ENCODE measurements at regions not wholly inside any gene's neighbourhood (a gene's known extent, or its start where the extent isn't known, plus 50 kb on each side); places are given as distances from the start of the nearest gene placed in this dataset.

- intact Hi-C loops (cut with micrococcal nuclease; ENCODE audit: unreplicated experiment) = loop anchor here (10.0 kb wide), 1 partner anchor 297 kb away; no protein-coding TSS in a partner anchor
- Histone ChIP-seq H3K9me3 (no peaks in the 10 kb centered on the region), H3K4me3 (ENCODE audit: low read depth, low read length) (no peak overlapping the region), H3K36me3 (ENCODE audit: control insufficient read depth, insufficient read depth, low read length) (no peaks in the 10 kb centered on the region), H3K27me3 (replicated peaks; ENCODE audit: control insufficient read depth, insufficient read depth, low read length) (no peaks in the 10 kb centered on the region), H3K4me1 (0 out of 2 replicates have a peak, but pooled peaks cover 8% of the 10 kb centered on the region)
- POLR2A ChIA-PET = no interaction called here
- peaks cover 5% of the 10 kb centered on the region for H3K4me1 Mint-ChIP-seq (ENCODE audit: low read depth, unreplicated experiment)
- no peaks in the 10 kb centered on the region for H3K27me3 Mint-ChIP-seq (ENCODE audit: insufficient read depth, unreplicated experiment)
- H3K27ac Mint-ChIP-seq (ENCODE audit: unreplicated experiment) = no peak overlapping the region
- BruUV-seq (replicated peaks) = no TSS peak
- CTCF ChIA-PET = no interaction called here
- no peaks in the 10 kb centered on the region for H3K9me3 Mint-ChIP-seq (ENCODE audit: unreplicated experiment)
- no peak for DNase-seq
- no peaks in the 10 kb centered on the region for H3K36me3 Mint-ChIP-seq (ENCODE audit: insufficient read depth, unreplicated experiment)
- H3K4me3 Mint-ChIP-seq (ENCODE audit: unreplicated experiment) = no peak overlapping the region
- TF ChIP-seq CTCF (IDR thresholded peaks at IDR 0.05; ENCODE audit: insufficient read depth in 1 of 2, low read depth in 1 of 2, low read length in 1 of 2, severe bottlenecking in 1 of 2, unreplicated experiment in 1 of 2) = no peak
These were observed 82.8 kb upstream of the C7orf33 start for GRCh38 chr7:148507787-148508186.

- Histone ChIP-seq H3K27me3 (replicated peaks; ENCODE audit: control insufficient read depth, insufficient read depth, low read length) (no peaks in the 10 kb centered on the region), H3K36me3 (ENCODE audit: control insufficient read depth, insufficient read depth, low read length) (no peaks in the 10 kb centered on the region), H3K4me3 (ENCODE audit: low read depth, low read length) (no peak overlapping the region), H3K4me1 (peaks cover 16% of the 10 kb centered on the region; the same call in 1 of the 2 replicates), H3K9me3 (no peaks in the 10 kb centered on the region)
- intact Hi-C loops (cut with micrococcal nuclease; ENCODE audit: unreplicated experiment) = no loop called here
- H3K9me3 Mint-ChIP-seq (ENCODE audit: unreplicated experiment) = no peaks in the 10 kb centered on the region
- no peak overlapping the region for H3K27ac Mint-ChIP-seq (ENCODE audit: unreplicated experiment)
- BruUV-seq (replicated peaks) = no TSS peak
- no peak overlapping the region for H3K4me3 Mint-ChIP-seq (ENCODE audit: unreplicated experiment)
- ChIA-PET CTCF (no interaction called here), POLR2A (no interaction called here)
- H3K4me1 Mint-ChIP-seq (ENCODE audit: low read depth, unreplicated experiment) = peaks cover 22% of the 10 kb centered on the region
- no peak for DNase-seq
- no peaks in the 10 kb centered on the region for H3K36me3 Mint-ChIP-seq (ENCODE audit: insufficient read depth, unreplicated experiment)
- no peak for TF ChIP-seq CTCF (IDR thresholded peaks at IDR 0.05; ENCODE audit: insufficient read depth in 1 of 2, low read depth in 1 of 2, low read length in 1 of 2, severe bottlenecking in 1 of 2, unreplicated experiment in 1 of 2)
- no peaks in the 10 kb centered on the region for H3K27me3 Mint-ChIP-seq (ENCODE audit: insufficient read depth, unreplicated experiment)
These were observed 76.3 kb upstream of the C7orf33 start for GRCh38 chr7:148514236-148514635.

GRCh38 chr7:148515237-148515636 is 75.3 kb upstream of the C7orf33 start:
- Histone ChIP-seq H3K27me3 (replicated peaks; ENCODE audit: control insufficient read depth, insufficient read depth, low read length) (no peaks in the 10 kb centered on the region), H3K4me1 (peaks cover 8% of the 10 kb centered on the region; the same call in 1 of the 2 replicates), H3K4me3 (ENCODE audit: low read depth, low read length) (no peak overlapping the region), H3K36me3 (ENCODE audit: control insufficient read depth, insufficient read depth, low read length) (no peaks in the 10 kb centered on the region), H3K9me3 (no peaks in the 10 kb centered on the region)
- Mint-ChIP-seq H3K4me1 (ENCODE audit: low read depth, unreplicated experiment) (peaks cover 22% of the 10 kb centered on the region), H3K27ac (ENCODE audit: unreplicated experiment) (no peak overlapping the region), H3K36me3 (ENCODE audit: insufficient read depth, unreplicated experiment) (no peaks in the 10 kb centered on the region), H3K4me3 (ENCODE audit: unreplicated experiment) (no peak overlapping the region), H3K27me3 (ENCODE audit: insufficient read depth, unreplicated experiment) (no peaks in the 10 kb centered on the region), H3K9me3 (ENCODE audit: unreplicated experiment) (no peaks in the 10 kb centered on the region)
- no peak for DNase-seq
- POLR2A ChIA-PET = no interaction called here
- CTCF ChIA-PET = no interaction called here
- no TSS peak for BruUV-seq (replicated peaks)
- intact Hi-C loops (cut with micrococcal nuclease; ENCODE audit: unreplicated experiment) = no loop called here
- no peak for TF ChIP-seq CTCF (IDR thresholded peaks at IDR 0.05; ENCODE audit: insufficient read depth in 1 of 2, low read depth in 1 of 2, low read length in 1 of 2, severe bottlenecking in 1 of 2, unreplicated experiment in 1 of 2)

Measured in Caco-2 (cell line).